Cardiac muscle cell (in vitro differentiated cells and primary cell): ENCODE measurements at regions not wholly inside any gene's neighbourhood (a gene's known extent, or its start where the extent isn't known, plus 50 kb on each side); places are given as distances from the start of the nearest gene placed in this dataset.

Experiments used
- DNase-seq, 2 donors: peaks; one replicate each; pipeline versions ENCODE4 v3.0.0 to v3.0.0-alpha.2; 2010 to 2017; ENCODE audit warnings: low read depth in 1 of 2, low spot score in 1 of 2
- H3K27ac ChIP-seq: fragments of 200-600 bp; sonication (generic); 2 replicates; pipeline ENCODE4 v1.5.1; 2016
- H3K27me3 ChIP-seq: fragments of 200-600 bp; sonication (generic); 2 replicates; pipeline ENCODE4 v1.6.0; 2016; ENCODE audit warnings: control low read depth
- H3K36me3 ChIP-seq: fragments of 200-600 bp; sonication (generic); 2 replicates; pipeline ENCODE4 v1.5.1; 2016; ENCODE audit warnings: control low read depth
- H3K4me1 ChIP-seq: fragments of 200-600 bp; sonication (generic); 2 replicates; pipeline ENCODE4 v1.8.1; 2017; ENCODE audit warnings: low read depth, mild to moderate bottlenecking, mixed run types
- H3K4me3 ChIP-seq: fragments of 200-600 bp; sonication (generic); 2 replicates; pipeline ENCODE4 v1.5.1; 2016; ENCODE audit warnings: mild to moderate bottlenecking
- H3K9me3 ChIP-seq: fragments of 200-600 bp; sonication (generic); 2 replicates; pipeline ENCODE4 v1.5.1; 2017; ENCODE audit warnings: low read depth, mild to moderate bottlenecking, control low read depth
- CTCF ChIP-seq: IDR thresholded peaks from 2 replicates; pipeline ENCODE4 v1.5.1; 2012; ENCODE audit warnings: low read depth, mild to moderate bottlenecking, low read length

GRCh38 chr4:43457866-43458265 is 565.4 kb downstream of the GRXCR1 start:
- no peaks in the 10 kb centered on the region for H3K36me3 ChIP-seq
- DNase-seq: no peak
- H3K27me3 ChIP-seq: no peaks in the 10 kb centered on the region
- no peak overlapping the region for H3K4me3 ChIP-seq
- no peak for TF ChIP-seq CTCF
- H3K4me1 ChIP-seq: no peaks in the 10 kb centered on the region
- H3K27ac ChIP-seq: no peak overlapping the region
- no peaks in the 10 kb centered on the region for H3K9me3 ChIP-seq

- H3K9me3 ChIP-seq: no peaks in the 10 kb centered on the region
- DNase-seq: no peak
- TF ChIP-seq CTCF: no peak
- no peaks in the 10 kb centered on the region for H3K4me1 ChIP-seq
- no peaks in the 10 kb centered on the region for H3K27me3 ChIP-seq
- H3K36me3 ChIP-seq: no peaks in the 10 kb centered on the region
- H3K27ac ChIP-seq: no peak overlapping the region
- H3K4me3 ChIP-seq: no peak overlapping the region
Measured at GRCh38 chr4:43458293-43458692, 565.8 kb downstream of the GRXCR1 start.

GRCh38 chr4:43471950-43472349 is 579.4 kb downstream of the GRXCR1 start:
- H3K27me3 ChIP-seq: no peaks in the 10 kb centered on the region
- H3K9me3 ChIP-seq: no peaks in the 10 kb centered on the region
- H3K4me3 ChIP-seq: no peak overlapping the region
- no peaks in the 10 kb centered on the region for H3K36me3 ChIP-seq
- no peak for DNase-seq
- no peak overlapping the region for H3K27ac ChIP-seq
- H3K4me1 ChIP-seq: no peaks in the 10 kb centered on the region
- TF ChIP-seq CTCF: no peak

DNA sequence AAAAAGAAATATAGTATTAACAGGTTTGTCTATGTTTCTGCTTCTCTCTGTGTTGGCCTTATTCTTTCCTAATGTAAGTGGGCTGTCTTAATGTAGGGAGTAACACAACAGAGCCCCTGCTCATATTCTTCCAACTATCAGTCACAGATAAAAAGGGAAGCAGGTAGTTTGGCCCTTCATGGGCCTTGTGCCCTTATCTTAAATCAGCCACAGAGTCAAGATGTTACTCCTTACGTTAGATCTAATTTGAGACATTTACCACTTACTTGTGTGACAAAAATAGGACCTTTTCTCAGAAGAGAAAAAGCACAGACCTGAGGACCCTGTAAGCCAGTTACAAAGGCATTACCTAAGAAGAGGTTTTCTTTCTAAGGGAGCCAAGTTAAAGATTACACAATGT is 589.0 kb downstream of the GRXCR1 start:
- TF ChIP-seq CTCF: no peak
- H3K4me3 ChIP-seq: no peak overlapping the region
- H3K4me1 ChIP-seq: peaks cover 17% of the 10 kb centered on the region
- no peaks in the 10 kb centered on the region for H3K9me3 ChIP-seq
- H3K36me3 ChIP-seq: no peaks in the 10 kb centered on the region
- no peaks in the 10 kb centered on the region for H3K27me3 ChIP-seq
- H3K27ac ChIP-seq: peak overlapping the region; percentile 76
- DNase-seq: peak in 1 of 2 donors; percentile 1

- H3K4me1 ChIP-seq: peaks cover 17% of the 10 kb centered on the region
- no peaks in the 10 kb centered on the region for H3K27me3 ChIP-seq
- TF ChIP-seq CTCF: no peak
- no peak for DNase-seq
- no peak overlapping the region for H3K4me3 ChIP-seq
- no peak overlapping the region for H3K27ac ChIP-seq
- no peaks in the 10 kb centered on the region for H3K36me3 ChIP-seq
- H3K9me3 ChIP-seq: no peaks in the 10 kb centered on the region
Measured at GRCh38 chr4:43485196-43485595, 592.7 kb downstream of the GRXCR1 start.

DNA sequence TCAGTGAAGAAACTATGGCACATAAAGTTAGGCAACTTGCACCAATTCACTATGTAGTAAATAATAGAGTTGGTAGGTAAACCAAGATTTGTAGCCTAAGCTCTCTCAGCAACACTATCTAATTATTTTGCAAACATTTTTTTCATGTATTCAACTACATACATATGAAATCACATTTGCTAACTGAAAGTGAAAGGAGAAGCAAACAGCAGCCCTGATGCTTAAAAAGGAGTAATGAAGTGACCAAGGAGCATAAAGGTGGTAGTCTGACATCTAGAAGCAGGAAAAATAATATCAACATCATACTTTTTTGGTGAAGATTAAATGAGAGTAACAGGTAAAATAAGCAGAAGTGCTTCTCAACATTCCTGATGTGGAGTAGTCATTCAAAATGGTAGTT is 603.7 kb downstream of the GRXCR1 start:
- H3K36me3 ChIP-seq: no peaks in the 10 kb centered on the region
- peak in 1 of 2 donors; percentile 5 for DNase-seq
- H3K4me1 ChIP-seq: no peaks in the 10 kb centered on the region
- TF ChIP-seq CTCF: no peak
- H3K27me3 ChIP-seq: no peaks in the 10 kb centered on the region
- H3K4me3 ChIP-seq: no peak overlapping the region
- H3K27ac ChIP-seq: no peak overlapping the region
- no peaks in the 10 kb centered on the region for H3K9me3 ChIP-seq
